ENCODE measurements at regions not wholly inside any gene's neighbourhood (a gene's known extent, or its start where the extent isn't known, plus 50 kb on each side); places are given as distances from the start of the nearest gene placed in this dataset.

DNA sequence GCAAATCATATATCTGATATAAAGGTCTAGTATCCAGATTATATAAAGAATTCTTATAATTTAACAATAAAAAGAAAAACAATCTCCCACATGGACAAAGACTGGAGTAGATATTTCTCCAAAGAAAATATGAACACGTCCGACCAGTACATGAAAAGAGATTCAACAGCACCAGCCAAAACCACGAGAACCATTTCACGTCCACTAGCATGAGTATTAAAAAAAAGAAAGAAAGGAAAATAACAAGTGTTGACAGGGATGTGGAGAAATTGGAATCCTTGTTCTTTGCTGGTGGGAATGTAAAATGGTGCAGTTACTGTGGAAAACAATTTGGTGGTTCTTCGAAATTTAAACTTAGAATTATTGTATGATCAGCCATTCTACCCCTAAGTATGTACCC, 432.7 kb upstream of the TRIB2 start:
- DNase-seq (ENCODE audit: low read depth) = no peak

GRCh38 chr2:12284487-12284886, 432.2 kb upstream of the TRIB2 start:
- peak; percentile 72 for DNase-seq (ENCODE audit: low read depth)

DNA sequence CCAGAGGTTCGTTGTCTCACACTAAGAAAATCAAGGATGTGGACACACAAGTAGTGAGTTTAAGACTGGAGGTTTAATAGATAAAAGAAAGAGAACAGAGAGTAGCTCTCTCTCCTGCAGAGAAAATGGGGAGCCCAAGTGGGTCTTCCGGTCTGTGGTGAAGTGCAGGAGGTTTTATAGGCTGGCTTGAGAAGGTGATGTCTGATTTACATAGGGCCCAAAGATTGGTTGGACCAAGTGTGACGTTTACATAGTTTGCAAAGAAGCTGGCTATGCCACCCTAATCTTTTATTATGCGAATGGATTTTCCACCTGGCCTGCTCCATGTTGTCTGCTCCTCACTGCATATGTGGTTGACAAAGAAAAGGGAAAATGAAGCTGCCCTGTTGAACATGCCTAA, 430.4 kb upstream of the TRIB2 start:
- DNase-seq (ENCODE audit: low read depth) = no peak

GRCh38 chr2:12287220-12287751, 429.4 kb upstream of the TRIB2 start:
- no peak for DNase-seq (ENCODE audit: low read depth)

GRCh38 chr2:12288048-12288447, 428.7 kb upstream of the TRIB2 start:
- DNase-seq (ENCODE audit: low read depth) = no peak

GRCh38 chr2:12289120-12289802, 427.5 kb upstream of the TRIB2 start:
- no peak for DNase-seq (ENCODE audit: low read depth)

- DNase-seq (ENCODE audit: low read depth) = no peak
Observed at GRCh38 chr2:12291303-12291702, 425.4 kb upstream of the TRIB2 start.

DNA sequence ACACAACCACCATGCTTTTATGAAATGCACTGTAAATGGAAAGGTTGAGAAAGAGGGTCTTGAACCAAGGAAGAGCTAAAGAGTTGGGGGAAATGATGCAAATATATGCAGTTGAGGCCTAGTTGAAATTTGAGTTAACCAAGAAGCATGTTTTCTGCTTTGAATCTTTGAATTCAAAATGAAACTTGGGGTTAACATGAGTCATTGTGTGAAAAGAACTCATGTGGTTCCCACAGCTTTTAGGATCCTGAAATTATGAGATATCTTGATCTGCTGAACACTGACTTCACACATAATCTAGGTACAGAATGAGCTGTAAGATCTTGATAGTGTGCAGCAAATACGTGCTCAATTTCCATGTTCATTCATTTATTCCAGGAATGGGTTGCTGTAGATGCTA, 422.9 kb upstream of the TRIB2 start:
- peak; percentile 39 for DNase-seq (ENCODE audit: low read depth)

GRCh38 chr2:12295856-12296519, 420.7 kb upstream of the TRIB2 start:
- no peak for DNase-seq (ENCODE audit: low read depth)

DNA sequence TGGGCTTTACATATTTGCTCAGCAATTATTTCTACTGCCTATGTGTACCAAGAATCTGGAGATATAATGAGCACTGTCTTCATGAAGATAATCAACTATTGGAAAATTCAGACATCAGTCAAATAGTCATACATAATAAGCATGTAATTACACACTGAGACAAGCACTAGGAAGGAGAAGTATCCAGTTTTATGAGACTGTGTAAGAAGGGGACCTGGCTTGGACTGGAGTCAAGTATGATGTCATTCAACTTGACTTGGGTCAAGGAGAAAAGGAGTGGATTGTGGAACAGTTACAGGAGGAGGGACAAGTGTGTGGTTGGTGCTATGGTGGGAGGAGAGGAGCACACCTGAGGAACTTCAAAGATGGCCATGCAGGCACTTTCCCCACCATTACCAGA, 419.8 kb upstream of the TRIB2 start:
- no peak for DNase-seq (ENCODE audit: low read depth)

DNA sequence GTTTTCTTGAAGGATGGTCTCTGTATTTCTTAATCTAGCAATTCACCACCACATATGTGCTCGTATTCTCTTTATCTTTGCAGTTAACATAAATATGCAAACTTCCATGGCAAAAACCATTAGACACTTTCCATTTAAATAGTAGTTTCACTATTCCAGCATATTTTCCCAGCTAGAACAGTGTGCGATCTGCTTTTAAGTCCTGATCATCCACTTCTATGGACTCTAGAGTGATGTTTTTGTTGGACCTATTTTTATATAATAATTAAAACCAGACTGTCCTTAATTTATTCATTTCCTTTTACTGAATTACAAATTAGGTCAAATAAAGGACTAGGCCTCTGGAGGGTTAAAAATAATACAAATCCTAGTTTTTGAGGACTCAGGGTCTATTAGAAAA, 418.4 kb upstream of the TRIB2 start:
- DNase-seq (ENCODE audit: low read depth) = no peak

GRCh38 chr2:12299431-12299830, 417.3 kb upstream of the TRIB2 start:
- no peak for DNase-seq (ENCODE audit: low read depth)

- DNase-seq (ENCODE audit: low read depth) = no peak
Observed at GRCh38 chr2:12300019-12300602, 416.6 kb upstream of the TRIB2 start.

DNA sequence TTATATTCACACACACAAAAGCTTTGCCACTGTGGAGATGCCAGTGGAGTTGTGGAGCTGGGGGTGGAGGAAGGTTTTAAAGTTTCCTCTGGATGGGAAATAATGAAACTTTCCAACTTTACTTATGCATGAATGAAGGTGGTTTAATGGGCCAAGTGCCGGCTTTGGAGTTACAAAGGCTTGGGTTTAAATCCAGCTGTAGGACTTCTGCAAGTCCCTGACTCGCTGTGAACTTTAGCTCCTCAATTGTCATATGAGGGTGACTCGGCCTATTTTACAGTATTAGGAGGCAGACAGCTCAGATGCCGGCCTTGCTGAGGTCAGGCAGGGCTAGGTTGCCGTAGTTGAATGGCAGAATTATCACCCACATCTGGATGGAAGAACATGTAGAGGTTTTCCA, 415.8 kb upstream of the TRIB2 start:
- peak; percentile 41 for DNase-seq (ENCODE audit: low read depth)

DNA sequence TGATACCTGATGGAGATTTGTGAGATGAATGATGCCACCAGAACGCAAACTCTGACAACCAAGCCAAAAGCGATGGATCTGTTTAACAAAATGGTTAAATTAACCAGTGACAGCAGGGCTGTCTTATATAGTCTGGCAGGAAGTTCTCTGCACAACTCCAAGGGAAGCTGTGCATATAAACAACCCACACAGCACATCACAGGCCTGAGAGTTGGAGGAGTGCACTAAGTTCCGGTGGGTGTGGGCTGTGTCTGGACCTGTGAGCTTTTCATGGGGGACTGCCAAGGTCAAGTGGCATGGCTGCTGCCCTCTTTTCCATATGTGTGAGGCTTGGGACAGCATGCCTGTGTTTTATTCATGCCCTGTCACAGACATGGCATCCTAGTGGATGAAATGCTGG, 414.6 kb upstream of the TRIB2 start:
- DNase-seq (ENCODE audit: low read depth) = no peak

DNA sequence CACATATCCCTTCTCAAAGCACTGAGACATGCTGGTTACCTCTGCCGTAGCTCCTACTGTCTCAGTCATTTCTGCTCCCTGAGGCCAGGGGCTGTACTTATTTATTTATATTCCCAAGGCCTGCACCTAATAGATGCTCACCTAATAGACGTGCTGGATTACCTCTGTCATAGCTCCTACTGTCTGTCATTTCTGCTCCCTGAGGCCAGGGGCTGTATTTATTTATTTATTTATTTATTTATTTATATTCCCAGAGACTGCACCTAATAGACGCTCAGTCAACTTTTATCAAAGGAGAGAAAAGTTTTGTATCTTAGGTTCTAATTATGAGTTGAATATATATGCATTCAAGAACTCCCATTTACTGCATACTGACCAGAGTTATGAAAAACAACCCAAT, 414.0 kb upstream of the TRIB2 start:
- DNase-seq (ENCODE audit: low read depth) = no peak

- DNase-seq (ENCODE audit: low read depth) = peak; percentile 97
Observed at GRCh38 chr2:12303181-12304030, 413.3 kb upstream of the TRIB2 start.

GRCh38 chr2:12304564-12305171, 412.1 kb upstream of the TRIB2 start:
- peak; percentile 62 for DNase-seq (ENCODE audit: low read depth)

DNA sequence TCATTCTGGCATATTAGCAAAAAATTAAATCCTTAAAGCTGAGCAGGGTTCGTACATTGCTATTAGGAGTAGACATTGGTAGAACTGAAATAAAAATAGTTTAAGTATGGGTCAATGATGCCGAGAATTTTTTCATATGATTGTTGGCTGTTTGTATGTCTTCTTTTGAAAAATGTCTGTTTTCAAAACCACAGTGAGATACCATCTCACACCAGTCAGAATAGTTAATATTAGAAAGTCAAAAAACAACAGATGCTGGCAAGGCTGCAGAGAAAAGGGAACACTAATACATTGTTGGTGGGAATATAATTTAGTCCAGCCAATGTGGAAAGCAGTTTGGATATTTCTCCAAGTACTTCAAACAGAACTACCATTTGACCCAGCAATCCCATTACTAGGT, 410.8 kb upstream of the TRIB2 start:
- no peak for DNase-seq (ENCODE audit: low read depth)

- no peak for DNase-seq (ENCODE audit: low read depth)
Observed at GRCh38 chr2:12310399-12310798, 406.3 kb upstream of the TRIB2 start.

GRCh38 chr2:12313445-12314126, 403.1 kb upstream of the TRIB2 start:
- DNase-seq (ENCODE audit: low read depth) = no peak

All from LHCN-M2 (cell line).